GM21381 (cell line): ENCODE measurements at regions not wholly inside any gene's neighbourhood (a gene's known extent, or its start where the extent isn't known, plus 50 kb on each side); places are given as distances from the start of the nearest gene placed in this dataset.
A peak's percentile ranks its signal among the peaks of the same experiment; 100 is the strongest.

Source experiments
- ATAC-seq: cut with Tn5 transposase; IDR thresholded peaks from one replicate; pipeline ENCODE4 v1.9.1; 2021; ENCODE audit warnings: mild to moderate bottlenecking, moderate library complexity; ENCODE audit not compliant: unreplicated experiment

GRCh38 chr13:100941377-100942368 is 267.1 kb upstream of the TMTC4 start:
- ATAC-seq: no peak

GRCh38 chr13:100940658-100941057 is 266.1 kb upstream of the TMTC4 start:
- ATAC-seq: no peak

GRCh38 chr13:100933841-100934240 is 259.2 kb upstream of the TMTC4 start:
- no peak for ATAC-seq

- ATAC-seq: no peak
Observed at GRCh38 chr13:100922599-100922998, 248.0 kb upstream of the TMTC4 start.

GRCh38 chr13:100921139-100921538 is 246.5 kb upstream of the TMTC4 start:
- no peak for ATAC-seq

- peak; percentile 48 for ATAC-seq
Observed at GRCh38 chr13:100917011-100917410, 242.4 kb upstream of the TMTC4 start.

GRCh38 chr13:100913143-100913542 is 238.5 kb upstream of the TMTC4 start:
- no peak for ATAC-seq

- no peak for ATAC-seq
Observed at GRCh38 chr13:100904293-100904976, 229.8 kb upstream of the TMTC4 start.

GRCh38 chr13:100899720-100900316 is 225.2 kb upstream of the TMTC4 start:
- no peak for ATAC-seq

GRCh38 chr13:100898431-100898830 is 223.8 kb upstream of the TMTC4 start:
- ATAC-seq: no peak

GRCh38 chr13:100895651-100896050 is 221.1 kb upstream of the TMTC4 start:
- no peak for ATAC-seq

- ATAC-seq: no peak
Observed at GRCh38 chr13:100892981-100893380, 218.4 kb upstream of the TMTC4 start.

GRCh38 chr13:100890645-100891044 is 216.1 kb upstream of the TMTC4 start:
- ATAC-seq: no peak

GRCh38 chr13:100887729-100888151 is 213.1 kb upstream of the TMTC4 start:
- ATAC-seq: no peak

GRCh38 chr13:100883453-100883852 is 208.9 kb upstream of the TMTC4 start:
- ATAC-seq: no peak

GRCh38 chr13:100881291-100881864 is 206.8 kb upstream of the TMTC4 start:
- no peak for ATAC-seq

- ATAC-seq: no peak
Observed at GRCh38 chr13:100880166-100880565, 205.6 kb upstream of the TMTC4 start.

GRCh38 chr13:100879255-100879654 is 204.7 kb upstream of the TMTC4 start:
- no peak for ATAC-seq

GRCh38 chr13:100876044-100876403 is 201.4 kb upstream of the TMTC4 start:
- no peak for ATAC-seq

- peak; percentile 65 for ATAC-seq
Observed at GRCh38 chr13:100875392-100876043, 200.9 kb upstream of the TMTC4 start.

GRCh38 chr13:100872761-100873160 is 198.2 kb upstream of the TMTC4 start:
- no peak for ATAC-seq
